Kidney (tissue), 13 donors: ENCODE measurements at regions not wholly inside any gene's neighbourhood (a gene's known extent, or its start where the extent isn't known, plus 50 kb on each side); places are given as distances from the start of the nearest gene placed in this dataset.
"Not testable (repeated sequence)": the region's sequence is repeated elsewhere in the genome, so short reads cannot be mapped to it uniquely, and the experiment has no call there.

Source experiments
- DNase-seq, 5 donors: peaks; one replicate each; pipeline ENCODE4 v3.0.0-alpha.2; 2013 to 2020
- FAIRE-seq: peaks from 2 replicates; lab custom pipeline; 2012; peaks lifted over from hg19 to GRCh38; lab: Jason Lieb, UNC
- H3K27ac ChIP-seq, 2 donors: one replicate each; pipeline ENCODE4 v1.7.0; 2013; ENCODE audit warnings: low read depth in 2 of 2, low read length in 2 of 2, inconsistent platforms in 1 of 2
- H3K27me3 ChIP-seq: one replicate; pipeline ENCODE4 v1.7.1; 2013; ENCODE audit warnings: low read length, inconsistent platforms; ENCODE audit not compliant: control insufficient read depth, insufficient read depth
- H3K36me3 ChIP-seq, 3 donors: one replicate each; pipeline versions ENCODE4 v1.7.0 to v1.7.1; 2013; ENCODE audit warnings: low read length in 3 of 3, control low read depth in 1 of 3, inconsistent platforms in 1 of 3; ENCODE audit not compliant: insufficient read depth in 3 of 3, control insufficient read depth in 2 of 3
- H3K4me1 ChIP-seq, 3 donors: one replicate each; pipeline versions ENCODE4 v1.7.0 to v1.7.1; 2013; ENCODE audit warnings: low read length in 3 of 3, inconsistent platforms in 1 of 3, low read depth in 1 of 3; ENCODE audit not compliant: control insufficient read depth in 2 of 3, insufficient read depth in 2 of 3
- H3K4me3 ChIP-seq, 3 donors: one replicate each; pipeline versions ENCODE4 v1.7.0 to v1.8.1; 2013; ENCODE audit warnings: low read length in 3 of 3, control low read depth in 1 of 3, inconsistent platforms in 1 of 3
- H3K9ac ChIP-seq, 3 donors: one replicate each; pipeline versions ENCODE4 v1.7.0 to v1.7.1; 2013; ENCODE audit warnings: low read length in 3 of 3, control low read depth in 1 of 3, inconsistent platforms in 1 of 3
- H3K9me3 ChIP-seq, 3 donors: one replicate each; pipeline versions ENCODE4 v1.7.0 to v1.7.1; 2013; ENCODE audit warnings: low read length in 3 of 3, control low read depth in 1 of 3, inconsistent platforms in 1 of 3; ENCODE audit not compliant: control insufficient read depth in 2 of 3, insufficient read depth in 1 of 3
- CTCF ChIP-seq: IDR thresholded peaks from 3 replicates; pipeline ENCODE4 v1.5.1; 2012; ENCODE audit warnings: mild to moderate bottlenecking, moderate library complexity, borderline replicate concordance; ENCODE audit not compliant: insufficient read depth; ENCODE audit errors: extremely low read depth
- intact Hi-C: fragments of 100-400 bp; cut with DNase I; formaldehyde crosslinking; loops from one replicate; pipeline ENCODE4 v1.11.1; 2022
- donor health status: control.
- donor health status: control.
- donor health status: control.
- donor health status: control.
- donor health status: control.
- donor health status: DM: yes; HTN: yes; CAD: no.
- donor health status: Normal renal cell carcinoma (clear cell type).

DNA sequence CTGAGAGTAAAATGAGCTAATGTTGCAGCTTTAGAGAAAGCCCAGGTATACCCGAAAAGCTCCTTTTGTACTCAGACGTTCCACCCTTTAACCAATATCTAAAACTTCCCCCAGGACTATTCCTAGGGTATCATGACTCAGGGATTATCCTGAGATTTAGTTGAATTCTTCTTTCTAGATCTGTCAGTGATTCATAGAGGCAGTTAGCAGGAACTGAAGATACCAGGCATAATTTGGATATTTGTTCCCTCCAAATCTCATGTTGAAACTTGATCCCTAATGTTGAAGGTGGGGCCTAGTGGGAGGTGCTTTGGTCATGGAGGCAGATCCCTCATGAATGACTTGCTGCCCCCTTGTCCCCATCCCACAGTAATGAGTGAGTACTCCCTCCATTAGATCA lies 161.2 kb upstream of the LRP1B start:
- TF ChIP-seq CTCF = no peak
- DNase-seq (no peak), FAIRE-seq (no peak)
- Histone ChIP-seq H3K9me3 (no peaks in the 10 kb centered on the region), H3K27me3 (no peaks in the 10 kb centered on the region), H3K4me3 (no peak overlapping the region), H3K4me1 (no peaks in the 10 kb centered on the region), H3K36me3 (no peaks in the 10 kb centered on the region), H3K9ac (no peak overlapping the region), H3K27ac (no peak overlapping the region)
- intact Hi-C loops = no loop called here

GRCh38 chr2:142290931-142291330 lies 160.1 kb upstream of the LRP1B start:
- intact Hi-C loops = no loop called here
- no peak overlapping the region for H3K27ac ChIP-seq
- no peak overlapping the region for H3K9ac ChIP-seq
- H3K36me3 ChIP-seq = no peaks in the 10 kb centered on the region
- FAIRE-seq = no peak
- no peaks in the 10 kb centered on the region for H3K27me3 ChIP-seq
- no peaks in the 10 kb centered on the region for H3K4me1 ChIP-seq
- no peak for TF ChIP-seq CTCF
- H3K4me3 ChIP-seq = no peak overlapping the region
- no peaks in the 10 kb centered on the region for H3K9me3 ChIP-seq
- DNase-seq = peak in 1 of 5 donors; percentile 18

DNA sequence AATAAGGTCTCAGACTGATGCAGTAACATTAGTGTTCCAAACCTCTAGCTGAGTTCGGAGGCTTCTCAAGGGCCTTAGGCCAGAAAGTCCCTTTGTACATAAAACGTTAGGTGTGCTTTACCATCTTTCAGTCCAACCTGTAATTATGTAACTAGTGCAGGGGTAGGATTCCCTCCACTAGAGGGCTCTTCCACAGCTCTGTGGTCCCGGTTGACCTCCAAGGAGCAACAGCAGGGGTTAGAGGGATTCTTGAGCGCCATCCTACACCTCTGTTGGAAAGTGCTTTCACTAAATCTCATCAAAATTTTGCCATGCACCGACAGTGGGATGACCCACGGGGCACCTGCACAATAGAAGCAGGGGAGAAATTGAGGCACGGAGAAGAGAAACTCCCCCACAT lies 155.8 kb upstream of the LRP1B start:
- intact Hi-C loops = no loop called here
- DNase-seq (peak in 2 of 5 donors; percentile 17 to 26), FAIRE-seq (no peak)
- no peak overlapping the region for H3K4me3 ChIP-seq
- H3K9me3 ChIP-seq = no peaks in the 10 kb centered on the region
- TF ChIP-seq CTCF = peak; percentile 22
- no peak overlapping the region for H3K27ac ChIP-seq
- H3K36me3 ChIP-seq = no peaks in the 10 kb centered on the region
- no peaks in the 10 kb centered on the region for H3K4me1 ChIP-seq
- no peak overlapping the region for H3K9ac ChIP-seq
- no peaks in the 10 kb centered on the region for H3K27me3 ChIP-seq

- H3K9me3 ChIP-seq = no peaks in the 10 kb centered on the region
- DNase-seq (no peak), FAIRE-seq (no peak)
- no peak overlapping the region for H3K27ac ChIP-seq
- no peaks in the 10 kb centered on the region for H3K4me1 ChIP-seq
- no peaks in the 10 kb centered on the region for H3K27me3 ChIP-seq
- TF ChIP-seq CTCF = no peak
- no peak overlapping the region for H3K9ac ChIP-seq
- no peaks in the 10 kb centered on the region for H3K36me3 ChIP-seq
- no peak overlapping the region for H3K4me3 ChIP-seq
- intact Hi-C loops = no loop called here
Measured at GRCh38 chr2:142285480-142285879, 154.7 kb upstream of the LRP1B start.

DNA sequence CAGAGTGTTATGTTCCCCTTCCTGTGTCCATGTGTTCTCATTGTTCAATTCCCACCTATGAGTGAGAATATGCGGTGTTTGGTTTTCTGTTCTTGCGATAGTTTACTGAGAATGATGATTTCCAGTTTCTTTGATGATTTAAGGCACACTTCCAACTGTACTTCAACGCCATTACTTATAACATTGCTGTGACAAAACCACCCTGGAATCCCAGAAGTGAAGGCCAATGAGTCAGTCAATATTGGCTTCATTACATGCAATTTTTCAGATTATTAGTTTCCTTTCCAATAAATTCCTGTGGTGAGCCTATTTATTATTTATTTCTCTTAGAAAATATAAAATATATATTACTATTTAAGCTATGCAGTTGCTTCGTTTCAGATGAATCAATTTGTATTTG lies 153.5 kb upstream of the LRP1B start:
- FAIRE-seq, H3K36me3 ChIP-seq, H3K27ac ChIP-seq, DNase-seq, H3K4me1 ChIP-seq, intact Hi-C loops, H3K27me3 ChIP-seq, H3K9ac ChIP-seq, H3K9me3 ChIP-seq, H3K4me3 ChIP-seq: not testable (repeated sequence)
